HepG2 (cell line): ENCODE measurements at regions not wholly inside any gene's neighbourhood (a gene's known extent, or its start where the extent isn't known, plus 50 kb on each side); places are given as distances from the start of the nearest gene placed in this dataset.

Experiments used
- POGZ ChIP-seq: sonication (generic); formaldehyde crosslinking; IDR thresholded peaks from 2 replicates; pipeline ENCODE4 v1.4.0; 2020; ENCODE audit warnings: mild to moderate bottlenecking, missing genetic modification reagents
- SNAI1 ChIP-seq: sonication (generic); formaldehyde crosslinking; IDR thresholded peaks from 2 replicates; pipeline ENCODE4 v1.5.0; 2020; ENCODE audit warnings: mild to moderate bottlenecking, missing genetic modification reagents, borderline replicate concordance
- YEATS4 ChIP-seq: sonication (generic); formaldehyde crosslinking; IDR thresholded peaks from 2 replicates; pipeline ENCODE4 v1.4.0; 2020; ENCODE audit warnings: missing genetic modification reagents, borderline replicate concordance
- ZNF615 ChIP-seq: sonication (generic); formaldehyde crosslinking; IDR thresholded peaks from 2 replicates; pipeline ENCODE4 v1.5.0; 2020; ENCODE audit warnings: mild to moderate bottlenecking, missing genetic modification reagents, borderline replicate concordance
- TF ChIP-seq, protein P1 (sequence below): sonication (generic); formaldehyde crosslinking; IDR thresholded peaks from 2 replicates; pipeline ENCODE4 v1.4.0; 2020; ENCODE audit warnings: mild to moderate bottlenecking, missing genetic modification reagents
- TF ChIP-seq, protein P2 (sequence below): sonication (generic); formaldehyde crosslinking; IDR thresholded peaks from 2 replicates; pipeline ENCODE4 v1.4.0; 2020; ENCODE audit warnings: missing genetic modification reagents, borderline replicate concordance
- TF ChIP-seq, protein P3 (sequence below): sonication (generic); formaldehyde crosslinking; IDR thresholded peaks from 2 replicates; pipeline ENCODE4 v1.8.1; 2022; ENCODE audit warnings: mild to moderate bottlenecking, missing genetic modification reagents
- TF ChIP-seq, protein P4 (sequence below): sonication (generic); formaldehyde crosslinking; IDR thresholded peaks from 2 replicates; pipeline ENCODE4 v1.5.1; 2020; ENCODE audit warnings: mild to moderate bottlenecking, missing genetic modification reagents, moderate library complexity
- TF ChIP-seq, protein P5 (sequence below): sonication (generic); formaldehyde crosslinking; IDR thresholded peaks from 2 replicates; pipeline ENCODE4 v1.5.0; 2020; ENCODE audit warnings: mild to moderate bottlenecking, missing genetic modification reagents
- TF ChIP-seq, protein P6 (sequence below): sonication (generic); formaldehyde crosslinking; IDR thresholded peaks from 2 replicates; pipeline ENCODE4 v1.9.0; 2021; ENCODE audit warnings: missing genetic modification reagents, mild to moderate bottlenecking, borderline replicate concordance
- TF ChIP-seq, protein P7 (sequence below): sonication (generic); formaldehyde crosslinking; IDR thresholded peaks from 2 replicates; pipeline ENCODE4 v1.8.1; 2023; ENCODE audit warnings: mild to moderate bottlenecking, inconsistent platforms, moderate library complexity, missing genetic modification reagents, borderline replicate concordance

DNA sequence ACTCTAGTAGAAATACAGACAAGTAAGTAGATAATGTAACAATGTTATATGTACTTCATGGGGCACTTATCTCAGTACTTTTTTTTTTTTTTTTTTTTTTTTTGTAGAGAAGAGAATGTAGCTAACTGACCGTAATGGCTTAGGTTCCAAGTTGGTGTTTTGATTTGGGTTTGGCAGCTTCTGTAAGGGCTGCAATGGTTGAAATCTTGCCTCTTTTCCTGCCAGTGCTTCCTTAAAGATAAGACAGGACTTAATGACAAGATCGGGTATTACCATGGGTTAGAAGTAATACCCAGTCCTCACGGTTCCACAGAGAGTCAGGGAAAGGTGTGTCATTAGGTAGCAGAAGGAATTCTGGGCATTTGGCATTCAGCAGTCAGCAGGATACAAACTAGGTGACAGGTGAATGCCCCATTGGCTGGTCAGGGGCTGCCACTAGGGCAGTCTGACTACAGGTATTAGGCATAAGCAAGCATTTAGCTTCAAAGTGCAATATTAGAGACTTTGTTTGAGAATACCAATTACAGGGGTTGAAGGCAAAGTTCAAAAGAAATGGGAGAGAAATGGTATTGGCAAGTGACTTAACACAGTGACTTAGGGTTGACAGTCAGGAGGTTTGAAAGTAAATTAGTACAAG lies 189.4 kb upstream of the RND3 start (continued):
- TF ChIP-seq, protein P1, sequence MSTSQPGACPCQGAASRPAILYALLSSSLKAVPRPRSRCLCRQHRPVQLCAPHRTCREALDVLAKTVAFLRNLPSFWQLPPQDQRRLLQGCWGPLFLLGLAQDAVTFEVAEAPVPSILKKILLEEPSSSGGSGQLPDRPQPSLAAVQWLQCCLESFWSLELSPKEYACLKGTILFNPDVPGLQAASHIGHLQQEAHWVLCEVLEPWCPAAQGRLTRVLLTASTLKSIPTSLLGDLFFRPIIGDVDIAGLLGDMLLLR (CRISPR knock-in tag): no peak
- TF ChIP-seq, protein P2, sequence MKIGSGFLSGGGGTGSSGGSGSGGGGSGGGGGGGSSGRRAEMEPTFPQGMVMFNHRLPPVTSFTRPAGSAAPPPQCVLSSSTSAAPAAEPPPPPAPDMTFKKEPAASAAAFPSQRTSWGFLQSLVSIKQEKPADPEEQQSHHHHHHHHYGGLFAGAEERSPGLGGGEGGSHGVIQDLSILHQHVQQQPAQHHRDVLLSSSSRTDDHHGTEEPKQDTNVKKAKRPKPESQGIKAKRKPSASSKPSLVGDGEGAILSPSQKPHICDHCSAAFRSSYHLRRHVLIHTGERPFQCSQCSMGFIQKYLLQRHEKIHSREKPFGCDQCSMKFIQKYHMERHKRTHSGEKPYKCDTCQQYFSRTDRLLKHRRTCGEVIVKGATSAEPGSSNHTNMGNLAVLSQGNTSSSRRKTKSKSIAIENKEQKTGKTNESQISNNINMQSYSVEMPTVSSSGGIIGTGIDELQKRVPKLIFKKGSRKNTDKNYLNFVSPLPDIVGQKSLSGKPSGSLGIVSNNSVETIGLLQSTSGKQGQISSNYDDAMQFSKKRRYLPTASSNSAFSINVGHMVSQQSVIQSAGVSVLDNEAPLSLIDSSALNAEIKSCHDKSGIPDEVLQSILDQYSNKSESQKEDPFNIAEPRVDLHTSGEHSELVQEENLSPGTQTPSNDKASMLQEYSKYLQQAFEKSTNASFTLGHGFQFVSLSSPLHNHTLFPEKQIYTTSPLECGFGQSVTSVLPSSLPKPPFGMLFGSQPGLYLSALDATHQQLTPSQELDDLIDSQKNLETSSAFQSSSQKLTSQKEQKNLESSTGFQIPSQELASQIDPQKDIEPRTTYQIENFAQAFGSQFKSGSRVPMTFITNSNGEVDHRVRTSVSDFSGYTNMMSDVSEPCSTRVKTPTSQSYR: no peak
- TF ChIP-seq, protein P3, sequence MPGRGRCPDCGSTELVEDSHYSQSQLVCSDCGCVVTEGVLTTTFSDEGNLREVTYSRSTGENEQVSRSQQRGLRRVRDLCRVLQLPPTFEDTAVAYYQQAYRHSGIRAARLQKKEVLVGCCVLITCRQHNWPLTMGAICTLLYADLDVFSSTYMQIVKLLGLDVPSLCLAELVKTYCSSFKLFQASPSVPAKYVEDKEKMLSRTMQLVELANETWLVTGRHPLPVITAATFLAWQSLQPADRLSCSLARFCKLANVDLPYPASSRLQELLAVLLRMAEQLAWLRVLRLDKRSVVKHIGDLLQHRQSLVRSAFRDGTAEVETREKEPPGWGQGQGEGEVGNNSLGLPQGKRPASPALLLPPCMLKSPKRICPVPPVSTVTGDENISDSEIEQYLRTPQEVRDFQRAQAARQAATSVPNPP (CRISPR knock-in tag): no peak
- TF ChIP-seq, protein P4, sequence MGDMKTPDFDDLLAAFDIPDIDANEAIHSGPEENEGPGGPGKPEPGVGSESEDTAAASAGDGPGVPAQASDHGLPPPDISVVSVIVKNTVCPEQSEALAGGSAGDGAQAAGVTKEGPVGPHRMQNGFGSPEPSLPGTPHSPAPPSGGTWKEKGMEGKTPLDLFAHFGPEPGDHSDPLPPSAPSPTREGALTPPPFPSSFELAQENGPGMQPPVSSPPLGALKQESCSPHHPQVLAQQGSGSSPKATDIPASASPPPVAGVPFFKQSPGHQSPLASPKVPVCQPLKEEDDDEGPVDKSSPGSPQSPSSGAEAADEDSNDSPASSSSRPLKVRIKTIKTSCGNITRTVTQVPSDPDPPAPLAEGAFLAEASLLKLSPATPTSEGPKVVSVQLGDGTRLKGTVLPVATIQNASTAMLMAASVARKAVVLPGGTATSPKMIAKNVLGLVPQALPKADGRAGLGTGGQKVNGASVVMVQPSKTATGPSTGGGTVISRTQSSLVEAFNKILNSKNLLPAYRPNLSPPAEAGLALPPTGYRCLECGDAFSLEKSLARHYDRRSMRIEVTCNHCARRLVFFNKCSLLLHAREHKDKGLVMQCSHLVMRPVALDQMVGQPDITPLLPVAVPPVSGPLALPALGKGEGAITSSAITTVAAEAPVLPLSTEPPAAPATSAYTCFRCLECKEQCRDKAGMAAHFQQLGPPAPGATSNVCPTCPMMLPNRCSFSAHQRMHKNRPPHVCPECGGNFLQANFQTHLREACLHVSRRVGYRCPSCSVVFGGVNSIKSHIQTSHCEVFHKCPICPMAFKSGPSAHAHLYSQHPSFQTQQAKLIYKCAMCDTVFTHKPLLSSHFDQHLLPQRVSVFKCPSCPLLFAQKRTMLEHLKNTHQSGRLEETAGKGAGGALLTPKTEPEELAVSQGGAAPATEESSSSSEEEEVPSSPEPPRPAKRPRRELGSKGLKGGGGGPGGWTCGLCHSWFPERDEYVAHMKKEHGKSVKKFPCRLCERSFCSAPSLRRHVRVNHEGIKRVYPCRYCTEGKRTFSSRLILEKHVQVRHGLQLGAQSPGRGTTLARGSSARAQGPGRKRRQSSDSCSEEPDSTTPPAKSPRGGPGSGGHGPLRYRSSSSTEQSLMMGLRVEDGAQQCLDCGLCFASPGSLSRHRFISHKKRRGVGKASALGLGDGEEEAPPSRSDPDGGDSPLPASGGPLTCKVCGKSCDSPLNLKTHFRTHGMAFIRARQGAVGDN (CRISPR knock-in tag): no peak
- TF ChIP-seq POGZ (no peak), SNAI1 (CRISPR knock-in tag) (no peak), ZNF615 (CRISPR knock-in tag) (no peak), YEATS4 (CRISPR knock-in tag) (no peak)
- TF ChIP-seq, protein P5, sequence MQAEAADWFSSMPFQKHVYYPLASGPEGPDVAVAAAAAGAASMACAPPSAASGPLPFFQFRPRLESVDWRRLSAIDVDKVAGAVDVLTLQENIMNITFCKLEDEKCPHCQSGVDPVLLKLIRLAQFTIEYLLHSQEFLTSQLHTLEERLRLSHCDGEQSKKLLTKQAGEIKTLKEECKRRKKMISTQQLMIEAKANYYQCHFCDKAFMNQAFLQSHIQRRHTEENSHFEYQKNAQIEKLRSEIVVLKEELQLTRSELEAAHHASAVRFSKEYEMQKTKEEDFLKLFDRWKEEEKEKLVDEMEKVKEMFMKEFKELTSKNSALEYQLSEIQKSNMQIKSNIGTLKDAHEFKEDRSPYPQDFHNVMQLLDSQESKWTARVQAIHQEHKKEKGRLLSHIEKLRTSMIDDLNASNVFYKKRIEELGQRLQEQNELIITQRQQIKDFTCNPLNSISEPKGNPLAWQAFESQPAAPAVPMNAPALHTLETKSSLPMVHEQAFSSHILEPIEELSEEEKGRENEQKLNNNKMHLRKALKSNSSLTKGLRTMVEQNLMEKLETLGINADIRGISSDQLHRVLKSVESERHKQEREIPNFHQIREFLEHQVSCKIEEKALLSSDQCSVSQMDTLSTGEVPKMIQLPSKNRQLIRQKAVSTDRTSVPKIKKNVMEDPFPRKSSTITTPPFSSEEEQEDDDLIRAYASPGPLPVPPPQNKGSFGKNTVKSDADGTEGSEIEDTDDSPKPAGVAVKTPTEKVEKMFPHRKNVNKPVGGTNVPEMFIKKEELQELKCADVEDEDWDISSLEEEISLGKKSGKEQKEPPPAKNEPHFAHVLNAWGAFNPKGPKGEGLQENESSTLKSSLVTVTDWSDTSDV (CRISPR knock-in tag): no peak
- TF ChIP-seq, protein P6, sequence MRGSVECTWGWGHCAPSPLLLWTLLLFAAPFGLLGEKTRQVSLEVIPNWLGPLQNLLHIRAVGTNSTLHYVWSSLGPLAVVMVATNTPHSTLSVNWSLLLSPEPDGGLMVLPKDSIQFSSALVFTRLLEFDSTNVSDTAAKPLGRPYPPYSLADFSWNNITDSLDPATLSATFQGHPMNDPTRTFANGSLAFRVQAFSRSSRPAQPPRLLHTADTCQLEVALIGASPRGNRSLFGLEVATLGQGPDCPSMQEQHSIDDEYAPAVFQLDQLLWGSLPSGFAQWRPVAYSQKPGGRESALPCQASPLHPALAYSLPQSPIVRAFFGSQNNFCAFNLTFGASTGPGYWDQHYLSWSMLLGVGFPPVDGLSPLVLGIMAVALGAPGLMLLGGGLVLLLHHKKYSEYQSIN (CRISPR knock-in tag): no peak
- TF ChIP-seq, protein P7, sequence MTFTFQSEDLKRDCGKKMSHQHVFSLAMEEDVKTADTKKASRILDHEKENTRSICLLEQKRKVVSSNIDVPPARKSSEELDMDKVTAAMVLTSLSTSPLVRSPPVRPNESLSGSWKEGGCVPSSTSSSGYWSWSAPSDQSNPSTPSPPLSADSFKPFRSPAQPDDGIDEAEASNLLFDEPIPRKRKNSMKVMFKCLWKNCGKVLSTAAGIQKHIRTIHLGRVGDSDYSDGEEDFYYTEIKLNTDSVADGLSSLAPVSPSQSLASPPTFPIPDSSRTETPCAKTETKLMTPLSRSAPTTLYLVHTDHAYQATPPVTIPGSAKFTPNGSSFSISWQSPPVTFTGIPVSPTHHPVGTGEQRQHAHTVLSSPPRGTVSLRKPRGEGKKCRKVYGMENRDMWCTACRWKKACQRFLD (CRISPR knock-in tag): no peak
